Transverse colon (tissue), 4 donors: ENCODE measurements at regions not wholly inside any gene's neighbourhood (a gene's known extent, or its start where the extent isn't known, plus 50 kb on each side); places are given as distances from the start of the nearest gene placed in this dataset.

Experiments
- DNase-seq: peaks from one replicate; pipeline ENCODE4 v3.0.0-alpha.2; 2019
- H3K27ac ChIP-seq, 4 donors: fragments of 200-600 bp; sonication (generic); 2 replicates each; pipeline ENCODE4 v1.5.1; 2016 to 2018; ENCODE audit warnings: inconsistent platforms in 4 of 4
- H3K27me3 ChIP-seq: fragments of 200-600 bp; sonication (generic); 2 replicates; pipeline ENCODE4 v1.5.1; 2017; ENCODE audit warnings: inconsistent platforms
- H3K36me3 ChIP-seq, 4 donors: fragments of 200-600 bp; sonication (generic); 2 replicates each; pipeline ENCODE4 v1.5.1; 2017 to 2019; ENCODE audit warnings: inconsistent platforms in 4 of 4
- H3K4me1 ChIP-seq, 4 donors: fragments of 200-600 bp; sonication (generic); 2 replicates each; pipeline ENCODE4 v1.5.1; 2017 to 2020; ENCODE audit warnings: inconsistent platforms in 4 of 4
- H3K4me3 ChIP-seq, 4 donors: fragments of 200-600 bp; sonication (generic); 1 replicate in 1 of 4; 2 replicates in 3 of 4; pipeline versions ENCODE4 v1.5.1 to v1.6.1; 2017 to 2019; ENCODE audit warnings: inconsistent platforms in 4 of 4
- H3K9me3 ChIP-seq, 2 donors: fragments of 200-600 bp; sonication (generic); 2 replicates each; pipeline ENCODE4 v1.5.1; 2017 to 2019; ENCODE audit warnings: inconsistent platforms in 2 of 2
- EP300 ChIP-seq: sonication (generic); formaldehyde crosslinking; IDR thresholded peaks from one replicate; pipeline ENCODE4 v1.6.1; 2017; ENCODE audit warnings: antibody characterized with exemption, low read depth
- POLR2A ChIP-seq: fragments of 450-650 bp; IDR thresholded peaks from one replicate; pipeline ENCODE4 v1.6.1; 2016; ENCODE audit warnings: antibody characterized with exemption, mild to moderate bottlenecking, moderate library complexity
- POLR2AphosphoS5 ChIP-seq, 3 donors: sonication (generic); formaldehyde crosslinking; IDR thresholded peaks; one replicate each; pipeline ENCODE4 v1.6.1; 2016; ENCODE audit warnings: antibody characterized with exemption in 3 of 3
- WGBS, 2 donors: methylation state at CpG; one replicate each; pipeline ENCODE4 v1.1.5; 2018; ENCODE audit warnings: low coverage in 1 of 2; 5-methylcytosine and 5-hydroxymethylcytosine counted together
- in situ Hi-C, 4 donors: fragments of 200-750 bp; cut with MboI; loops; one replicate each; pipeline versions ENCODE4 v1.15.0 to v1.15.1; 2017; ENCODE audit warnings: low sequenced_read_pairs in 3 of 4, low pct_ligation_motif_present in 1 of 4, low pct_unique_long_range_greater_than_20kb in 1 of 4
- intact Hi-C: fragments of 100-400 bp; cut with DNase I; formaldehyde crosslinking; loops from one replicate; pipeline ENCODE4 v1.15.1; 2023; ENCODE audit warnings: low total_unique reads
- TF ChIP-seq, protein P1 (sequence below), 5 experiments: fragments of 200-600 bp in 3 of 5; fragments of 450-650 bp in 2 of 5; sonication (generic) in 3 of 5; IDR thresholded peaks; 1 replicate in 2 of 5; 2 replicates in 3 of 5; pipeline ENCODE4 v1.5.1; 2016 to 2017; ENCODE audit warnings: antibody characterized with exemption in 5 of 5, inconsistent platforms in 3 of 5, mild to moderate bottlenecking in 2 of 5, moderate library complexity in 1 of 5

DNA sequence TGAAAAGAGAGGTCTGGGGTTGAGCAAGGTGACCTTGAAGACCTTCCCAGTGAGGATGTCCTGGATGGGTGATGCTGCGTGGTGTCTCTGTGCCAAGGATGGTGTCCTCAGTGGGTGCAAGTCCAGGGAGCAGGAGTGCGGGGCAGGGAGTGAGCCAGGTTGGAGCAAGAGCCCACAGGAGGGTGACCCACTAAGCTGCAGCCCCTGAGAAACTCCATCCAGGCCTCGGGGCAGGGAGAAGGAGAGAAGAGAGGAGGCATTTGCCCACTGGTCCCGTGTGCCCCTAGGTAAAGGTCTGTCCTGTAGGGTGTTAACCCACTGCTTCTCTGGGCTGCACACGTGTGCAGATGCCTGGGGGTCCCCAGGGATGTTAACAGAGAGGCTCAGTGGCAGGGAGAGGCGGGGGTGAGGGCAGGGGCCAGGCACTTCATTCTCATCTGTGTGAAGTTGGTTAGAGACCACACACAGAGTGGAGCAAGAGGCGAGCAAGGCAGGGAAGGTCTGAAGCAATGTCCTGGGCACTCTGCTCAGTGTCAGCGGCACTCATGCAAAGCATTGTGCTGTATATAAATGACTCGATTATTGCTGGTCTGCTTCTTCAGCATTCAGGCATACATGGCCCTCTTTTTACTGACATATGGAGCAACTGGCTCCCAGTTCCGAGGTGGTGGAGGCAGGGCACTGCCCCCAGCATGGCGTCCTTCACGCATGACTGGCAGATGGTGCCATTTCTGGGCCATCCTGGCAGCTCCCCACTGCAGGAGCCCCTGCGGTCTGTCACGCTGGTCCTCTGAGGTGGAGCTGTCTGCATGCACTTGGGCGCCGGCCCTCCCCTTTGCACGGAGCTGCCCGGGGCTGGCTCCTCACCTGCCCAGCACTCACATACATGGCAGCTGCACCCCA, 117.2 kb upstream of the HS6ST1 start:
- intact Hi-C loops, result no loop called here
- H3K9me3 ChIP-seq, result no peaks in the 10 kb centered on the region
- H3K4me3 ChIP-seq, result no peak overlapping the region
- TF ChIP-seq POLR2AphosphoS5 (IDR thresholded peaks at IDR 0.05) (no peak), EP300 (no peak), POLR2A (no peak)
- TF ChIP-seq, protein P1, sequence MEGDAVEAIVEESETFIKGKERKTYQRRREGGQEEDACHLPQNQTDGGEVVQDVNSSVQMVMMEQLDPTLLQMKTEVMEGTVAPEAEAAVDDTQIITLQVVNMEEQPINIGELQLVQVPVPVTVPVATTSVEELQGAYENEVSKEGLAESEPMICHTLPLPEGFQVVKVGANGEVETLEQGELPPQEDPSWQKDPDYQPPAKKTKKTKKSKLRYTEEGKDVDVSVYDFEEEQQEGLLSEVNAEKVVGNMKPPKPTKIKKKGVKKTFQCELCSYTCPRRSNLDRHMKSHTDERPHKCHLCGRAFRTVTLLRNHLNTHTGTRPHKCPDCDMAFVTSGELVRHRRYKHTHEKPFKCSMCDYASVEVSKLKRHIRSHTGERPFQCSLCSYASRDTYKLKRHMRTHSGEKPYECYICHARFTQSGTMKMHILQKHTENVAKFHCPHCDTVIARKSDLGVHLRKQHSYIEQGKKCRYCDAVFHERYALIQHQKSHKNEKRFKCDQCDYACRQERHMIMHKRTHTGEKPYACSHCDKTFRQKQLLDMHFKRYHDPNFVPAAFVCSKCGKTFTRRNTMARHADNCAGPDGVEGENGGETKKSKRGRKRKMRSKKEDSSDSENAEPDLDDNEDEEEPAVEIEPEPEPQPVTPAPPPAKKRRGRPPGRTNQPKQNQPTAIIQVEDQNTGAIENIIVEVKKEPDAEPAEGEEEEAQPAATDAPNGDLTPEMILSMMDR (IDR thresholded peaks at IDR 0.05), result no peak
- no peaks in the 10 kb centered on the region for H3K36me3 ChIP-seq
- DNase-seq, result no peak
- in situ Hi-C loops, result no loop called here
- H3K27ac ChIP-seq, result no peak overlapping the region
- WGBS, 2 donors, result 60 to 79% methylated on average over 1 to 17 of the region's 18 CpGs
- H3K4me1 ChIP-seq, result no peaks in the 10 kb centered on the region
- H3K27me3 ChIP-seq, result no peaks in the 10 kb centered on the region

GRCh38 chr2:128436479-128437203, 118.0 kb upstream of the HS6ST1 start:
- in situ Hi-C loops (no loop called here), intact Hi-C loops (no loop called here)
- H3K4me3 ChIP-seq, result no peak overlapping the region
- no peaks in the 10 kb centered on the region for H3K36me3 ChIP-seq
- WGBS, 2 donors, result 85% methylated on average over 12 of the region's 12 CpGs; no CpG with 5 or more reads in 1 of the 2 donors
- TF ChIP-seq EP300 (no peak), POLR2AphosphoS5 (IDR thresholded peaks at IDR 0.05) (no peak), POLR2A (no peak)
- TF ChIP-seq, protein P1 (IDR thresholded peaks at IDR 0.05), result no peak
- no peaks in the 10 kb centered on the region for H3K27me3 ChIP-seq
- H3K27ac ChIP-seq, result no peak overlapping the region
- no peak for DNase-seq
- no peaks in the 10 kb centered on the region for H3K4me1 ChIP-seq
- no peaks in the 10 kb centered on the region for H3K9me3 ChIP-seq

DNA sequence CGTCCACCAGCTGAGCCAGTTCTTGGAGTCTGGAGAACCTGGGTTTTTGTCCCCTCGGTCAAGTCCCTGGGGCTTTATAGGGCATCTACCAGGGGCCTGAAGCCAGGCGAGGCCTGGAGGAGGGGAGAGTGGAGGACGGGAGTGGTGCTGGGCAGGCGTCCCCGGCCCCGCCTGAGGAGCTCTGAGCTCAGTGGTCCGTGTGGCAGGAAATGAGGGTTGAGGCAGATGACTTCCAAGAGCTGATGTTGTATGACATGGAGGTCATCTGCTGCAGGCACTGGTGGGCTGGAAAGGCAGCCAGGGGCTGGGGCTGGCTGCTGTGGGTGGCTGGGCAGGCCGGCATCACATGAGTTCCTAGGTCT, 118.5 kb upstream of the HS6ST1 start:
- in situ Hi-C loops (no loop called here), intact Hi-C loops (no loop called here)
- Histone ChIP-seq H3K9me3 (no peaks in the 10 kb centered on the region), H3K27me3 (no peaks in the 10 kb centered on the region), H3K4me1 (peaks cover 2 to 4% (median 3%) of the 10 kb centered on the region in 4 donors), H3K4me3 (no peak overlapping the region), H3K36me3 (no peaks in the 10 kb centered on the region), H3K27ac (no peak overlapping the region)
- TF ChIP-seq POLR2AphosphoS5 (IDR thresholded peaks at IDR 0.05), result no peak
- TF ChIP-seq, protein P1 (IDR thresholded peaks at IDR 0.05), result no peak
- TF ChIP-seq POLR2A, result no peak
- no peak for TF ChIP-seq EP300
- DNase-seq, result no peak
- WGBS, 2 donors, result 65% methylated on average over 9 of the region's 9 CpGs; no CpG with 5 or more reads in 1 of the 2 donors

DNA sequence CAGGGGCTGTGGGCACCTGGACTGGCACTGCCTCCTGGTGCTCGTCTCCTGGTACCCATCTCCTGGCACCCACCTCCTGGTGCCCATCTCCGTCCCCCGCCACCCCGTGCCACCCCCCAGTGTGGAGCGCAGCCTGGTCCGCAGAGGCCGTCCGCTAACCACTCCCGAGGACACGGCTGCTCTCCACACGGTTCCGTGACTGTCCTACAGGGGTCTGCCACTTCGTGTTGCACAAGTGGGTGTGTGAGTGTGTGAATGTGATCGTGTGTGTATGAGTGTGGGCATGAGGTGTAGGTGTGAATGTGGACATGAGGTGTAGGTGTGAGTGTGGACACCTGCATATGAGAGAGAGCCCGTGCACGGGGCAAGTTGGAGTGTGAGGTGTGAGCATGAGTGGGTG, 119.4 kb upstream of the HS6ST1 start:
- no peak for TF ChIP-seq POLR2A
- Histone ChIP-seq H3K27ac (no peak overlapping the region), H3K9me3 (no peaks in the 10 kb centered on the region), H3K4me1 (peaks cover 4 to 13% (median 11%) of the 10 kb centered on the region in 4 donors), H3K36me3 (no peaks in the 10 kb centered on the region), H3K4me3 (no peak overlapping the region), H3K27me3 (no peaks in the 10 kb centered on the region)
- intact Hi-C loops (no loop called here), in situ Hi-C loops (no loop called here)
- WGBS, 2 donors, result 80 to 88% methylated on average over 1 to 16 of the region's 16 CpGs
- DNase-seq, result no peak
